Left hindlimb (tissue), 1 donor: ENCODE measurements at regions not wholly inside any gene's neighbourhood (a gene's known extent, or its start where the extent isn't known, plus 50 kb on each side); places are given as distances from the start of the nearest gene placed in this dataset.
"Not testable (repeated sequence)": the region's sequence is repeated elsewhere in the genome, so short reads cannot be mapped to it uniquely, and the experiment has no call there.

Experiments
- DNase-seq: peaks from one replicate; pipeline ENCODE4 v3.0.0-alpha.2; 2018

DNA sequence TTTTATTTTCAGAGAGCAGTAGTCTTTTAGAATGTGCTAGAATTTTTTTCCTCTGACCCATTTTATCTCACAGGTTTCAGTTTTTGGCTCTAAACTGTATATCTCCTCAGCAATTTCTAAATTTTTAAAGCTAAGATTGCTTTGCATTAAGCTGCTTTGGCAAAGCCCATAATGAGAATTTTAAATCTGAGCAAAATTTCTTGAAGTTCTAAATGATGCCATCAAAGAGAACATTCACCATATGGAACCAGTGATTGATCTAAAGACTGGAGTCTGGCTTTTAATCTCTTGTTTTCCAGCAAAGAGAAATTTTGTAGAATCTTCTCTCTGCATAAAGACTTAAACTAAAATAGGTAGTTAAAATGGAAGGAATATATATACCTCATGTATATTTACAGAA, 313.6 kb downstream of the TBC1D32 start:
- no peak for DNase-seq

DNA sequence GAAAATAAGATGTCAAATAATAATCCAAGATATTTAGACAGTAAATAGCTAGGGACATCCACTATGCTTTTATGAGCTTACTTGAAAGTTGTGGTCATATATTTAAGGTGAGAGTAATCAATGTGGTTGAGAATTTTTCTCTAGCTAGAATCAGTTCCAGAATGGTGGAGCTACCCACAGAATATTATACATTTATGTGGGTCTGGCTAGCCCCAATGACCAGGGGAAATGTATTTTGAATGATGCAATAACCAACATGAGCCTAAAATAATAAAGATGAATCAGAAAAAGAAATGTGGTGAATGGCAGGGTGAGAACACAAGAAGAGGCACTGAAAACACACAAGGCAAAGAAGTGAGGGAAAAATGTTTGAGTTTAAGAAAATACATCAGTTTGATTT, 325.7 kb downstream of the TBC1D32 start:
- no peak for DNase-seq

GRCh38 chr6:121006024-121006423, 328.3 kb downstream of the TBC1D32 start:
- DNase-seq: no peak

- no peak for DNase-seq
Measured at GRCh38 chr6:121000381-121000780, 333.9 kb downstream of the TBC1D32 start.

DNA sequence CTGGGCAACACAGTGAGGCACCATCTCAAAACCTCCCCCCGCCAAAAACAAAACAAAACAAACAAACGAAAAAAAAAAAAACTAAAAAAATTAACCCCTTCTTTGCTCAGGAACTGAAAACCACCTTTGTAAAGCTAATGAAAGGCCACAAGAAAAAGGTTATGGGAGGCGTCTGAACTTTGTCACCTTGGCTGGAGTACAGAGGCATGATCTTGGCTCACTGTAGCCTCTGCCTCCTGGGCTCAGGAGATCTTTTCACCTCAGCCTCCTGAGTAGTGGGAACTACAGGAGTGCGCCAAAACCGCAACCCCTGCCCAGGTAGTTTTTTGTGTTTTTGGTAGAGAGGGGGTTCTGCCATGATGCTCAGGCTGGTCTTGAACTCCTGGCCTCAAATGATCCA, 337.9 kb downstream of the TBC1D32 start:
- DNase-seq: no peak

DNA sequence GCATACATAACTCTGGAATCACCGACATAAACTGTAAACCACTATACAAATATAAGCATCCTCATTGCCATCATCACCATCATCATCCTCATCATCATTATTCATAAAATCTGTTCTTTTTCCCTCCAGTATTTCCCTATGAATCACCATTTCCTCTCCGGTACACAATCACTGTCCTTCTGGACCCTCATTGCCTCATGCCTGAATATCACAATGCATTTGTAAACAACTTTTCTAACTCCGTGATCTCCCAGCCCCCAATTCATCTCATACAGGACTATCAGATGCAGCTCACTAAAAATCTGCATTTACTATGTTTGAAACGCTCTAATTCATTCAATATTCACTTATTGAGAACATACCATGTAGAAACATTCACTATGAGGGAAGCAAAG, 339.7 kb downstream of the TBC1D32 start:
- no peak for DNase-seq

DNA sequence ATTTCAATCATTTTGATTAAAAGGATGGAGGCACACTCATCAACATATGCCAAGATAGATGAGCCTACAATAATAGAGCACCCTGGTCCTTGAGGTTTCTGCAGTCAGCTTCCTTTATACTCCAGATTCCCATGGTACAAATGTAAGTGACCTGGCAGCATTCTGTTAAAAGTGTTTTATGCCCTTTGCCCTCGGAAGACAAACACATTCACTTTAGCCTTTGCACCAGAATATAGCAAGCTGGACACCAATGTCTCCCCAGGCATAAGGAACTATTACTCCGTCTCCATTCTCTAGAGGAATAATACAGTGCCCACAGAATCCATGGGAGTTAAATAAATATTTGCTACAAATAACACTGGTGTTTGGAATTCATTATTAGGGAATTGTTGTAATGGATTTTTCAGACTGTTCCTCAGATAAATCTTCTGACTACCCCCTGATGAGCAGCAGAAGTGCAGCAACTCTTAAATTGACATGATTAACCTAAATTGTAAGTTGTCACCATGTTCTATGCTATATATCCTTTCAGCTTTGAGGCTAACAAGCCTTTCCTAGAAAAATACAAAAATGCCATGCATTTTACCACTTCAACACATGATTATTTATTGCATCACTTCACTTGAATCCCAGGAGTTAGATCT, 340.2 kb downstream of the TBC1D32 start:
- DNase-seq: no peak

GRCh38 chr6:120992257-120992656, 342.0 kb downstream of the TBC1D32 start:
- DNase-seq: no peak

DNA sequence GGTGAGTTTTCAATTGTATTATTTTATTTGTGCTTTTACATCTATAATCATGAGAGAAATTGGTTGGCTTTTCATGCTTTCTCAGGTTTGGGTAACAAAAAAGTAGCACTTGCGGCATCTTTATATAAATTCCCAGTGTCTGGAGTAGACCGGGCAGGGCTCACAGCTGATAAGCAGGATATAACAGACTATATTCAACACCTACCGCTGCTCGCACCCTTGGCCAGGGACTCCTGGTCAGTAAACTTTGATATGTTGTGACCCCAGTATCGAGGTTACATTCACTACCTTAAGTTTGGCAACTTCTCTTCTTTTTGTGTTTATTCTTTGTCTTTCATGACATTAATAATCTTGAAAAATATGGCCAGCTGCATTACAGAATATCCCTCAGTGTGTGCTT, 343.4 kb downstream of the TBC1D32 start:
- DNase-seq: no peak

GRCh38 chr6:120981835-120982234, 352.4 kb downstream of the TBC1D32 start:
- no peak for DNase-seq

- no peak for DNase-seq
Measured at GRCh38 chr6:120966321-120966720, 368.0 kb downstream of the TBC1D32 start.

DNA sequence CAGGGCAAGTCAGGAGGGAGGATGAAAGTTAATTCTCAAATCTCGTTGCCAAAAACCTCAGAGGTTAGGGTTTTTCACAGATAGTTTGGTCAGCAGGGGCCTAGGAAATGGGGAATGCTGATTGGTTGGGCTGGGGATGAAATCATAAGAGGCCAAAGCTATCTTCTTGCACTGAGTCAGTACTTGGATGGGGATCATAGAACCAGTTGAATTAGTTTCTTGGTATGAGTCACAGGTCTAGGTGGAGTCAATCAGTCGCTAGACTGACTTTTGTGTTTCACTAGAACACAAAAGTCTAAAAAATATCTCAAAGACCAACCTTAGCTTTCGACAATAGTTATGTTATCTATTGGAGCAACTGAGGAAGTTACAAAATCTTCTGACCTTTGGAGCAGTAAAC, 368.5 kb downstream of the TBC1D32 start:
- no peak for DNase-seq

GRCh38 chr6:120960761-120961160, 373.5 kb downstream of the TBC1D32 start:
- no peak for DNase-seq

GRCh38 chr6:120954111-120954510, 380.2 kb downstream of the TBC1D32 start:
- no peak for DNase-seq

DNA sequence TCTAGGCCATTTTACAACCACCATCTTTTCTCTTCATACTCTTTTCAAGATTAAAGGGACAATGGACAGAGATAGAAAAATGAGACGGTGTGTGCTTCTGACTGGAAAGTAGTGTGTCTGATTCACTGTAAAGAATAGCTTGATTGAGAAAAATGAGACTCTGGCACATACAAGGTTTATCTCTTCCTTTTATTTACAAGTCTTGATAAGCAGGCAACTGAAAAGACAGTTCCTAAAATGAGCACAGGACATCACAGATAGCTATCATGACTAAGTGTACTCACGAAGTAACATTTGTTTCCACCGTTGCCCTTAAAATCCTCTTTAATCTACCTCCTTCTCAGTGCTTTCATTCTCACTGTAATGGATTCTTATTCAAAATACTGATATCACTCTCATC, 383.0 kb downstream of the TBC1D32 start:
- DNase-seq: no peak

GRCh38 chr6:120947111-120947510, 387.2 kb downstream of the TBC1D32 start:
- no peak for DNase-seq

DNA sequence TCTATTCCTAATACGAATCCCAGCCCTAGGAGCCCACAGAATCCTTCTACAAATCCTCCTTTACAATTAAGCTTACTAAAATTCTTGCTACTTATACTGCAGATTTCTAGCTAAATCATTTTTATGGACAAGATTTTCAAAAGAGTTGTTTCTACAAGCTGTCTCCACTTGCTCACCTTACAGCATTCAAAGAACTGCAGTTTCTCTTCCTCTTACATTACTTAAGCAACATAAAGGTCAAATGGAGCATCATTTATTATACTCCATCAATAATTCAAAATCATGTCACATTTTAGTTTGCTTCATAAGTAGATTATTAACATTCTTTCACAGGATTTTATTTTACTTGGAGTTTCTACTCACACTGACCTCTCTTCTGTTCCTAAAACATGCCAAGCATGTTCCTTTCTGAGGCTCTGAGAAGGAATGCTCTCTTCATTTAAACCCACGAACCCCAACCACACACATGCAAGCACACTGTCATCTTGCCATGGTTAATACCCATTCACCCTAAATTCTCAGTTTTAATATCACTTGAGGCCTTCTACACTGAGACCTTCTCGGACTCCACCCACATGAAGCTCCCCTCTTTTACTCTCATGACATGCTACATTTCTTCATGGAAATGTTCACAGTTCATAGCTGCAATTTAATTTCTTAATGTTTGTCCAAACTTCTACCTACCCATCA, 388.2 kb downstream of the TBC1D32 start:
- no peak for DNase-seq

- no peak for DNase-seq
Measured at GRCh38 chr6:120938876-120939472, 395.3 kb downstream of the TBC1D32 start.

DNA sequence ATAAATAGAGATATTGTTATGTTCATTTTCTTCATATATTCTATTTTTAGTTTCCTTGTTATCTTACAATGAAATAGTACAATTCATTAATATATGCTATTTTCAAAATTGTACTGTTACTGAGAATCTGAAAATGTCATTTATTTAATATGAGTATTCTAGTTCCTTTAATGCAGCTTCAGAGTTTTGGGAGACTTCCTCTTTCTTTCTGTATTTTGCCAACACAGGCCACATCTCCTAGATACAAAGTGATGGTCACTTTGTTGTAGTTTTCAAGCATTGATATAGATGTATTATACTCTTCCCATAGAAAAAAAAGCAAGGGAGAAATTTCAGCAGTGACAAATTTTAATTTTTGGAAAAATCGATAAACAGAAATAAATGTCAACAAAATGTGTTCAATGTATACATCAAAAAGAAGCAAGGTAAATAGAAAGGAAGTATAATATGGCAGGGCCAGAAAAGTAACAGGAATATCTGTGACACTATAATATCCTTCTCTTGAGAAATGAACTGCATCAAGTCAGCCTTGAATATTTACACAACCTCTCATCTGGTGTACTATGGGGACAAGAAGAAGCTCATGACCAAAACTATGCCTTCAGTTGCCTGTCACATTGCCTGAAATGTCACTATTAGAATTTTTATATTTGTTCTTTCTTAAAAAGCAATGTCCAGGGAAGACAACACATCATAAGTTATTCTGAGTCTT, 396.0 kb downstream of the TBC1D32 start:
- DNase-seq: no peak

DNA sequence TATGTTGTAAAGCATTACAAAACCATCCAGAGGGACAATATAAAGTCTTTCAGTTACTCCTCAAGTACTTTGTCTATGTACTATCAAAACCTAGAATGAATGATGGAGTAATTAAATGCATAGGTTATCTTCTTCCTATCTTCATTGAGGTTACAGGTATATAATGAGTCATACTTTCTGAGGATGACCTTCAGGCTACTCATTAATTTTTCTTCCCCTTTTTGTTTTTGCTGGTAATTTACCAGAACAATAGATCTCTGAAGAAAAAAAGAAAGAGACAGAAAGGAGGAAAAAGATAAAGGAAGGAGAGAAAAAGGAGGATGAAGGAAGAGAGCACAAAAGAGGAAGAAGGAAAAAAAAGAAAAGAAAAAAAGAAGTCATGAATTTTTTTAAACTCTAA, 398.4 kb downstream of the TBC1D32 start:
- no peak for DNase-seq

DNA sequence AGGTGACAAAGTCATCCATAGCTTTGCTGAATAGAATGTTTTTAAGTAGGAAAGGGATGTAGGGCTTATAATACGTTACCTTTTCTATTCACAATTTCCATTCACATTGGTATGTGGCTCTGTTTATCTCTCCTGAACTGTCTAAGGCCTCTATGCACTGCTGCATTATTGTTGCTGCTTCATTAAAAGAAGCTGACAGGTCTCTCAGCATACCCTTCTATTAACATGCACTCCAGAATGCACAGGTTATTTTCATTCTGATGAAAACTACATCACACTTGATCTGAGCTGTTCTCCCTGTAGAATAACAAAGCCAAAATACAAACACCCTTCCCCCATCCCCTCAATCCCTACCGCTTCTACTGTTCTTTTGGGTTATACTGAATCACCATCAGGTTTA, 399.3 kb downstream of the TBC1D32 start:
- no peak for DNase-seq

DNA sequence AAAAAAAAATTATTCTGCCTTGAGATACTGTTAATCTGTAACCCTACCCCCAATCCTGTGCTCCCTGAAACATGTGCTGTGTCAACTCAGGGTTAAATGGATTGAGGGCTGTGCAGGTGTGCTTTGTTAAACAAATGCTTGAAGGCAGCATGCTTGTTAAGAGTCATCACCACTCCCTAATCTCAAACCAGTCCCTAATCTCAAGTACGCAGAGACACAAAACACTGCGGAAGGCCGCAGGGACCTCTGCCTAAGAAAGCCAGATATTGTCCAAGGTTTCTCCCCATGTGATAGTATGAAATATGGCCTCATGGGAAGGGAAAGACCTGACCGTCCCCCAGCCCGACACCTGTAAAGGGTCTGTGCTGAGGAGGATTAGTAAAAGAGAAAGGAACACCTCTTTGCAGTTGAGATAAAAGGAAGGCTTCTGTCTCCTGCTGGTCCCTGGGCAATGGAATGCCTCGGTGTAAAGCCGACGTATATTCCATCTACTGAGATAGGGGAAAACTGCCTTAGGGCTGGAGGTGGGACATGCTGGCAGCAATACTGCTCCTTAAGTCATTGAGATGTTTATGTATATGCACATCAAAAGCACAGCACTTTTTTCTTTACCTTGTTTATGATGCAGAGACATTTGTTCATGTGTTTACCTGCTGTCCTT, 402.6 kb downstream of the TBC1D32 start:
- DNase-seq: not testable (repeated sequence)

GRCh38 chr6:120930500-120930899, 403.8 kb downstream of the TBC1D32 start:
- DNase-seq: not testable (repeated sequence)
